ENCODE measurements at regions not wholly inside any gene's neighbourhood (a gene's known extent, or its start where the extent isn't known, plus 50 kb on each side); places are given as distances from the start of the nearest gene placed in this dataset.

DNA sequence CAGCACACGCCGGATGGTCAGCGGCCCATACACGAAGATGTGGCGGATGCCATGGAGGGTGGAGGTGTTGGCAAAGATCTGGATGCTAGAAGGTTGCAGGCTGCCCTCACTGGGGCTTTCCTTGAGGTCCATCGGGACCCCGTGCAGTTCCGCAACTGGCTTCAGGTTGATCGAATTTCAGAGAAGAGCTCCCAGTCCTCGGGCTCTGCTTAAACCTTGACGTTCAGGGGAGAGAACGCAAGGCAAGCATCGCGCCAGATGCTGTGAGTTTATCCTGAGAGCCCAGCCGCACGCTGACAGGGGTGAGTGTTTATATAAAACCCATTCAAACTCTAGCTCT, 98.7 kb upstream of the CCL2 start:
- DNase-seq (ENCODE audit: low spot score) (no peak), FAIRE-seq (no peak), ATAC-seq (no peak)
- ChIA-PET POLR2A (no interaction called here), CTCF (ENCODE audit: low intra/inter-chr PET ratio, low total read pairs) (no interaction called here)
- Histone ChIP-seq H3K9ac (ENCODE audit: insufficient read depth, low read depth, low read length) (no peak overlapping the region), H3K9me3 (ENCODE audit: low read length) (peaks cover 13% of the 10 kb centered on the region; the same call in 1 of the 2 replicates), H3K4me1 (ENCODE audit: insufficient read depth, low read length) (no peaks in the 10 kb centered on the region), H4K20me1 (ENCODE audit: insufficient read depth, low read length) (no peaks in the 10 kb centered on the region), H3K4me3 (replicated peaks in 1 of 3; ENCODE audit: insufficient read depth in 1 of 3, low read depth in 2 of 3, low read length in 3 of 3) (no peak overlapping the region), H3K79me2 (ENCODE audit: insufficient read depth, low read length) (no peaks in the 10 kb centered on the region), H3K36me3 (replicated peaks in 1 of 2; ENCODE audit: control insufficient read depth in 1 of 2, insufficient read depth in 2 of 2, low read length in 2 of 2) (no peaks in the 10 kb centered on the region), H3K27me3 (ENCODE audit: control insufficient read depth in 1 of 2, insufficient read depth in 2 of 2, low read length in 2 of 2) (peaks cover 0 to 1% of the 10 kb centered on the region in 2 experiments; a peak in 2 of 5 replicates), H3K4me2 (ENCODE audit: low read depth, low read length) (no peak overlapping the region), H2AFZ (ENCODE audit: low read length) (no peak overlapping the region), H3K27ac (ENCODE audit: extremely low read length, insufficient read depth, low read length) (no peak overlapping the region)
- in situ Hi-C loops (cut with HindIII; ENCODE audit: extremely low pct_ligation_motif_present, low pct_unique_long_range_greater_than_20kb): no loop called here
- no TSS peak for BruUV-seq (replicated peaks)
- WGBS (ENCODE audit: low lambda C conversion rate): 48% methylated on average over 11 of the region's 16 CpGs
- intact Hi-C loops (cut with micrococcal nuclease; ENCODE audit: unreplicated experiment): no loop called here
- TF ChIP-seq LCORL (IDR thresholded peaks at IDR 0.05) (no peak), LCORL (CRISPR knock-in tag; IDR thresholded peaks at IDR 0.05) (no peak), HNF1A (IDR thresholded peaks at IDR 0.05; ENCODE audit: low read depth) (no peak), HNF1A (CRISPR knock-in tag; IDR thresholded peaks at IDR 0.05; ENCODE audit: borderline replicate concordance) (no peak), ZNF839 (CRISPR knock-in tag; IDR thresholded peaks at IDR 0.05; ENCODE audit: borderline replicate concordance) (no peak), POLR2AphosphoS2 (IDR thresholded peaks at IDR 0.05; ENCODE audit: low read depth, low read length) (no peak), EEA1 (CRISPR knock-in tag; IDR thresholded peaks at IDR 0.05; ENCODE audit: borderline replicate concordance) (no peak), SAP130 (CRISPR knock-in tag; IDR thresholded peaks at IDR 0.05; ENCODE audit: low read depth) (no peak), ZNF614 (CRISPR knock-in tag; IDR thresholded peaks at IDR 0.05; ENCODE audit: borderline replicate concordance) (no peak), ZNF562 (CRISPR knock-in tag; IDR thresholded peaks at IDR 0.05; ENCODE audit: borderline replicate concordance) (no peak), IKZF1 (IDR thresholded peaks at IDR 0.05) (no peak)
- TF ChIP-seq, protein P1, sequence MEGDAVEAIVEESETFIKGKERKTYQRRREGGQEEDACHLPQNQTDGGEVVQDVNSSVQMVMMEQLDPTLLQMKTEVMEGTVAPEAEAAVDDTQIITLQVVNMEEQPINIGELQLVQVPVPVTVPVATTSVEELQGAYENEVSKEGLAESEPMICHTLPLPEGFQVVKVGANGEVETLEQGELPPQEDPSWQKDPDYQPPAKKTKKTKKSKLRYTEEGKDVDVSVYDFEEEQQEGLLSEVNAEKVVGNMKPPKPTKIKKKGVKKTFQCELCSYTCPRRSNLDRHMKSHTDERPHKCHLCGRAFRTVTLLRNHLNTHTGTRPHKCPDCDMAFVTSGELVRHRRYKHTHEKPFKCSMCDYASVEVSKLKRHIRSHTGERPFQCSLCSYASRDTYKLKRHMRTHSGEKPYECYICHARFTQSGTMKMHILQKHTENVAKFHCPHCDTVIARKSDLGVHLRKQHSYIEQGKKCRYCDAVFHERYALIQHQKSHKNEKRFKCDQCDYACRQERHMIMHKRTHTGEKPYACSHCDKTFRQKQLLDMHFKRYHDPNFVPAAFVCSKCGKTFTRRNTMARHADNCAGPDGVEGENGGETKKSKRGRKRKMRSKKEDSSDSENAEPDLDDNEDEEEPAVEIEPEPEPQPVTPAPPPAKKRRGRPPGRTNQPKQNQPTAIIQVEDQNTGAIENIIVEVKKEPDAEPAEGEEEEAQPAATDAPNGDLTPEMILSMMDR (CRISPR knock-in tag; IDR thresholded peaks at IDR 0.05): no peak
- TF ChIP-seq, protein P2, sequence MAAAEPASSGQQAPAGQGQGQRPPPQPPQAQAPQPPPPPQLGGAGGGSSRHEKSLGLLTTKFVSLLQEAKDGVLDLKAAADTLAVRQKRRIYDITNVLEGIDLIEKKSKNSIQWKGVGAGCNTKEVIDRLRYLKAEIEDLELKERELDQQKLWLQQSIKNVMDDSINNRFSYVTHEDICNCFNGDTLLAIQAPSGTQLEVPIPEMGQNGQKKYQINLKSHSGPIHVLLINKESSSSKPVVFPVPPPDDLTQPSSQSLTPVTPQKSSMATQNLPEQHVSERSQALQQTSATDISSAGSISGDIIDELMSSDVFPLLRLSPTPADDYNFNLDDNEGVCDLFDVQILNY (CRISPR knock-in tag; conservative IDR thresholded peaks at IDR 0.05): no peak
- TF ChIP-seq, protein P3, sequence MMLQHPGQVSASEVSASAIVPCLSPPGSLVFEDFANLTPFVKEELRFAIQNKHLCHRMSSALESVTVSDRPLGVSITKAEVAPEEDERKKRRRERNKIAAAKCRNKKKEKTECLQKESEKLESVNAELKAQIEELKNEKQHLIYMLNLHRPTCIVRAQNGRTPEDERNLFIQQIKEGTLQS (CRISPR knock-in tag; IDR thresholded peaks at IDR 0.05): no peak
- TF ChIP-seq, protein P4, sequence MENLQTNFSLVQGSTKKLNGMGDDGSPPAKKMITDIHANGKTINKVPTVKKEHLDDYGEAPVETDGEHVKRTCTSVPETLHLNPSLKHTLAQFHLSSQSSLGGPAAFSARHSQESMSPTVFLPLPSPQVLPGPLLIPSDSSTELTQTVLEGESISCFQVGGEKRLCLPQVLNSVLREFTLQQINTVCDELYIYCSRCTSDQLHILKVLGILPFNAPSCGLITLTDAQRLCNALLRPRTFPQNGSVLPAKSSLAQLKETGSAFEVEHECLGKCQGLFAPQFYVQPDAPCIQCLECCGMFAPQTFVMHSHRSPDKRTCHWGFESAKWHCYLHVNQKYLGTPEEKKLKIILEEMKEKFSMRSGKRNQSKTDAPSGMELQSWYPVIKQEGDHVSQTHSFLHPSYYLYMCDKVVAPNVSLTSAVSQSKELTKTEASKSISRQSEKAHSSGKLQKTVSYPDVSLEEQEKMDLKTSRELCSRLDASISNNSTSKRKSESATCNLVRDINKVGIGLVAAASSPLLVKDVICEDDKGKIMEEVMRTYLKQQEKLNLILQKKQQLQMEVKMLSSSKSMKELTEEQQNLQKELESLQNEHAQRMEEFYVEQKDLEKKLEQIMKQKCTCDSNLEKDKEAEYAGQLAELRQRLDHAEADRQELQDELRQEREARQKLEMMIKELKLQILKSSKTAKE (CRISPR knock-in tag; IDR thresholded peaks at IDR 0.05; ENCODE audit: borderline replicate concordance): no peak

All from HepG2 (cell line).